ENCODE measurements at regions not wholly inside any gene's neighbourhood (a gene's known extent, or its start where the extent isn't known, plus 50 kb on each side); places are given as distances from the start of the nearest gene placed in this dataset.
A peak's percentile ranks its signal among the peaks of the same experiment; 100 is the strongest.

- no peak for DNase-seq (ENCODE audit: low read depth in 3 of 3, low spot score in 1 of 3)
These were observed 165.2 kb downstream of the IGLL1 start for GRCh38 chr22:23414727-23415489.

- DNase-seq (ENCODE audit: low read depth in 3 of 3, low spot score in 1 of 3) = no peak
These were observed 168.4 kb downstream of the IGLL1 start for GRCh38 chr22:23411739-23412138.

GRCh38 chr22:23410411-23410810, 169.7 kb downstream of the IGLL1 start:
- no peak for DNase-seq (ENCODE audit: low read depth in 3 of 3, low spot score in 1 of 3)

GRCh38 chr22:23409976-23410375, 170.1 kb downstream of the IGLL1 start:
- DNase-seq (ENCODE audit: low read depth in 3 of 3, low spot score in 1 of 3) = no peak

- DNase-seq (ENCODE audit: low read depth in 3 of 3, low spot score in 1 of 3) = no peak
These were observed 171.8 kb downstream of the IGLL1 start for GRCh38 chr22:23408321-23408720.

- DNase-seq (ENCODE audit: low read depth in 3 of 3, low spot score in 1 of 3) = no peak
These were observed 174.7 kb downstream of the IGLL1 start for GRCh38 chr22:23405366-23405851.

- no peak for DNase-seq (ENCODE audit: low read depth in 3 of 3, low spot score in 1 of 3)
These were observed 175.3 kb downstream of the IGLL1 start for GRCh38 chr22:23404689-23405365.

GRCh38 chr22:23403720-23404688, 176.1 kb downstream of the IGLL1 start:
- DNase-seq (ENCODE audit: low read depth in 3 of 3, low spot score in 1 of 3) = no peak

- no peak for DNase-seq (ENCODE audit: low read depth in 3 of 3, low spot score in 1 of 3)
These were observed 176.9 kb downstream of the IGLL1 start for GRCh38 chr22:23403152-23403719.

- peak in 2 of 3 donors; percentile 7 to 19 for DNase-seq (ENCODE audit: low read depth in 3 of 3, low spot score in 1 of 3)
These were observed 177.6 kb downstream of the IGLL1 start for GRCh38 chr22:23402275-23403151.

- no peak for DNase-seq (ENCODE audit: low read depth in 3 of 3, low spot score in 1 of 3)
These were observed 178.2 kb downstream of the IGLL1 start for GRCh38 chr22:23401910-23402274.

- DNase-seq (ENCODE audit: low read depth in 3 of 3, low spot score in 1 of 3) = no peak
These were observed 178.8 kb downstream of the IGLL1 start for GRCh38 chr22:23401111-23401909.

- no peak for DNase-seq (ENCODE audit: low read depth in 3 of 3, low spot score in 1 of 3)
These were observed 179.7 kb downstream of the IGLL1 start for GRCh38 chr22:23400286-23400981.

GRCh38 chr22:23399367-23400285, 180.5 kb downstream of the IGLL1 start:
- no peak for DNase-seq (ENCODE audit: low read depth in 3 of 3, low spot score in 1 of 3)

GRCh38 chr22:23398701-23399366, 181.3 kb downstream of the IGLL1 start:
- no peak for DNase-seq (ENCODE audit: low read depth in 3 of 3, low spot score in 1 of 3)

- no peak for DNase-seq (ENCODE audit: low read depth in 3 of 3, low spot score in 1 of 3)
These were observed 182.2 kb downstream of the IGLL1 start for GRCh38 chr22:23397613-23398567.

Data from stimulated activated CD4-positive, alpha-beta T cell treated with anti-CD3 and anti-CD28 coated beads, TNF-alpha, amount 100 ng/mL, for 1 hour (primary cell).